ENCODE measurements at regions not wholly inside any gene's neighbourhood (a gene's known extent, or its start where the extent isn't known, plus 50 kb on each side); places are given as distances from the start of the nearest gene placed in this dataset.

GRCh38 chr13:31910633-31911032 is 120.9 kb upstream of the FRY start:
- Histone ChIP-seq H3K9me3 (ENCODE audit: low read depth) (no peaks in the 10 kb centered on the region), H3K4me1 (peaks cover 19% of the 10 kb centered on the region), H4K20me1 (ENCODE audit: low read depth) (no peaks in the 10 kb centered on the region), H3K27ac (no peak overlapping the region), H3K79me2 (ENCODE audit: low read depth) (no peaks in the 10 kb centered on the region), H3K4me3 (no peak overlapping the region), H3K36me3 (no peaks in the 10 kb centered on the region), H3K4me2 (no peak overlapping the region), H3K27me3 (no peaks in the 10 kb centered on the region), H3F3A (ENCODE audit: low read depth) (no peaks in the 10 kb centered on the region), H3K9ac (no peak overlapping the region), H2AFZ (replicated peaks) (no peak overlapping the region)
- H3K9me3 Mint-ChIP-seq: no peaks in the 10 kb centered on the region
- H3K27ac Mint-ChIP-seq: no peak overlapping the region
- no peak overlapping the region for H3K4me3 Mint-ChIP-seq
- H3K36me3 Mint-ChIP-seq: no peaks in the 10 kb centered on the region
- DNase-seq (ENCODE audit: low spot score): no peak
- peaks cover 4% of the 10 kb centered on the region for H3K27me3 Mint-ChIP-seq (ENCODE audit: insufficient read depth, low read depth)
- peaks cover 10% of the 10 kb centered on the region for H3K4me1 Mint-ChIP-seq
- TF ChIP-seq EZH2 (IDR thresholded peaks at IDR 0.05) (no peak), EZH2phosphoT487 (IDR thresholded peaks at IDR 0.05) (no peak)
- TF ChIP-seq, protein P1, sequence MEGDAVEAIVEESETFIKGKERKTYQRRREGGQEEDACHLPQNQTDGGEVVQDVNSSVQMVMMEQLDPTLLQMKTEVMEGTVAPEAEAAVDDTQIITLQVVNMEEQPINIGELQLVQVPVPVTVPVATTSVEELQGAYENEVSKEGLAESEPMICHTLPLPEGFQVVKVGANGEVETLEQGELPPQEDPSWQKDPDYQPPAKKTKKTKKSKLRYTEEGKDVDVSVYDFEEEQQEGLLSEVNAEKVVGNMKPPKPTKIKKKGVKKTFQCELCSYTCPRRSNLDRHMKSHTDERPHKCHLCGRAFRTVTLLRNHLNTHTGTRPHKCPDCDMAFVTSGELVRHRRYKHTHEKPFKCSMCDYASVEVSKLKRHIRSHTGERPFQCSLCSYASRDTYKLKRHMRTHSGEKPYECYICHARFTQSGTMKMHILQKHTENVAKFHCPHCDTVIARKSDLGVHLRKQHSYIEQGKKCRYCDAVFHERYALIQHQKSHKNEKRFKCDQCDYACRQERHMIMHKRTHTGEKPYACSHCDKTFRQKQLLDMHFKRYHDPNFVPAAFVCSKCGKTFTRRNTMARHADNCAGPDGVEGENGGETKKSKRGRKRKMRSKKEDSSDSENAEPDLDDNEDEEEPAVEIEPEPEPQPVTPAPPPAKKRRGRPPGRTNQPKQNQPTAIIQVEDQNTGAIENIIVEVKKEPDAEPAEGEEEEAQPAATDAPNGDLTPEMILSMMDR (IDR thresholded peaks at IDR 0.05): no peak

DNA sequence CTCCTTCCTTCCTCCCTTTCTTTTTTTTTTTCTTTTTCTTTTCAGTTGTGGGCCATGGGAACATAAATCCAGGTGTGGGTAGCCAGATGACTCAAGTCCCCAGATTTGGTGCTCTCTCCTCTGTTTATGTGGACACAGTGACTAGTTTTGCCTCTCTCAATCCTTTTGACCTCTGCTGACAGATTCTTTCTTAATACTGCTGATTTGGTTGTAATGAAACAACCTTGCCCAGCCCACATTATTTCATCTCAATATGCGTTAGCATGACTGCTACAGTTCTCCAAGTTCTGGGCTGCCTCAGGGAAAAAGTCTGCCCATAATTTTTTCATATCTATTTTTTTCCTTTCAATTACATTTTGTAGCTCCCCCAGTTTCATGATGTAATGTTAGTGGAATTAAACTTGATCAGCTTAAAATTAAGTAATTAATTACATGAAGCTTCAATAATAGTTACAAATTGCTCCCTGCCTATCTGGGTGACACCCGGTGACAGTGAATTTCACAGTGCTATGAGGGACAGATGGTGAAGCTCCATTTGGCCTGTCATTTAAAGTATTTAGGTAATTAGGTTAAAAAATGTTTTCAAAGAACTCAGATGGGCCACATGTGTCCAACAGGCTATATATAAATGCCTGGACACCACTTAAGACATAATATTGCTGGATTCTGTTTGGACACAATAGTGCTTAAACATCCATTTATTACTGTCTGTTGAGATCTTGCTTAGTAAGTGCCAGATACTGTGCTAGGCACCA is 118.8 kb upstream of the FRY start:
- no peak overlapping the region for H3K4me2 ChIP-seq
- peaks cover 4% of the 10 kb centered on the region for H3K4me1 Mint-ChIP-seq
- H3K4me3 ChIP-seq: no peak overlapping the region
- peaks cover 4% of the 10 kb centered on the region for H3K27me3 Mint-ChIP-seq (ENCODE audit: insufficient read depth, low read depth)
- no peaks in the 10 kb centered on the region for H4K20me1 ChIP-seq (ENCODE audit: low read depth)
- H3K27ac Mint-ChIP-seq: no peak overlapping the region
- no peaks in the 10 kb centered on the region for H3K36me3 ChIP-seq
- no peak overlapping the region for H2AFZ ChIP-seq (replicated peaks)
- no peak overlapping the region for H3K4me3 Mint-ChIP-seq
- peaks cover 10% of the 10 kb centered on the region for H3K4me1 ChIP-seq
- no peak overlapping the region for H3K27ac ChIP-seq
- H3K9ac ChIP-seq: no peak overlapping the region
- no peaks in the 10 kb centered on the region for H3K9me3 ChIP-seq (ENCODE audit: low read depth)
- TF ChIP-seq, protein P1 (IDR thresholded peaks at IDR 0.05): no peak
- TF ChIP-seq EZH2phosphoT487 (IDR thresholded peaks at IDR 0.05) (no peak), EZH2 (IDR thresholded peaks at IDR 0.05) (no peak)
- no peak for DNase-seq (ENCODE audit: low spot score)
- no peaks in the 10 kb centered on the region for H3K9me3 Mint-ChIP-seq
- H3K36me3 Mint-ChIP-seq: no peaks in the 10 kb centered on the region
- H3K79me2 ChIP-seq (ENCODE audit: low read depth): no peaks in the 10 kb centered on the region
- H3F3A ChIP-seq (ENCODE audit: low read depth): no peaks in the 10 kb centered on the region
- H3K27me3 ChIP-seq: no peaks in the 10 kb centered on the region

- TF ChIP-seq, protein P1 (IDR thresholded peaks at IDR 0.05): no peak
- TF ChIP-seq EZH2 (IDR thresholded peaks at IDR 0.05) (no peak), EZH2phosphoT487 (IDR thresholded peaks at IDR 0.05) (no peak)
- H3K79me2 ChIP-seq (ENCODE audit: low read depth): no peaks in the 10 kb centered on the region
- no peak overlapping the region for H2AFZ ChIP-seq (replicated peaks)
- H3K9ac ChIP-seq: no peak overlapping the region
- H3K4me2 ChIP-seq: no peak overlapping the region
- H3K36me3 ChIP-seq: no peaks in the 10 kb centered on the region
- no peak overlapping the region for H3K4me3 ChIP-seq
- peaks cover 4% of the 10 kb centered on the region for H3K4me1 Mint-ChIP-seq
- no peaks in the 10 kb centered on the region for H3K27me3 ChIP-seq
- H3K27ac ChIP-seq: no peak overlapping the region
- no peak overlapping the region for H3K4me3 Mint-ChIP-seq
- H3K9me3 ChIP-seq (ENCODE audit: low read depth): no peaks in the 10 kb centered on the region
- peaks cover 4% of the 10 kb centered on the region for H3K27me3 Mint-ChIP-seq (ENCODE audit: insufficient read depth, low read depth)
- H3K4me1 ChIP-seq: peaks cover 10% of the 10 kb centered on the region
- no peaks in the 10 kb centered on the region for H4K20me1 ChIP-seq (ENCODE audit: low read depth)
- H3K27ac Mint-ChIP-seq: no peak overlapping the region
- DNase-seq (ENCODE audit: low spot score): no peak
- H3K36me3 Mint-ChIP-seq: no peaks in the 10 kb centered on the region
- H3F3A ChIP-seq (ENCODE audit: low read depth): no peaks in the 10 kb centered on the region
- H3K9me3 Mint-ChIP-seq: no peaks in the 10 kb centered on the region
Observed at GRCh38 chr13:31913459-31913858, 118.1 kb upstream of the FRY start.
